NT2/D1 (cell line): ENCODE measurements at regions not wholly inside any gene's neighbourhood (a gene's known extent, or its start where the extent isn't known, plus 50 kb on each side); places are given as distances from the start of the nearest gene placed in this dataset.

Source experiments
- YY1 ChIP-seq: IDR thresholded peaks from 2 replicates; pipeline ENCODE4 v1.6.1; 2011; ENCODE audit not compliant: insufficient read length, insufficient read depth
- ZNF274 ChIP-seq: IDR thresholded peaks from 2 replicates; pipeline ENCODE4 v1.6.1; 2011; ENCODE audit warnings: mild to moderate bottlenecking, low read depth, low read length

DNA sequence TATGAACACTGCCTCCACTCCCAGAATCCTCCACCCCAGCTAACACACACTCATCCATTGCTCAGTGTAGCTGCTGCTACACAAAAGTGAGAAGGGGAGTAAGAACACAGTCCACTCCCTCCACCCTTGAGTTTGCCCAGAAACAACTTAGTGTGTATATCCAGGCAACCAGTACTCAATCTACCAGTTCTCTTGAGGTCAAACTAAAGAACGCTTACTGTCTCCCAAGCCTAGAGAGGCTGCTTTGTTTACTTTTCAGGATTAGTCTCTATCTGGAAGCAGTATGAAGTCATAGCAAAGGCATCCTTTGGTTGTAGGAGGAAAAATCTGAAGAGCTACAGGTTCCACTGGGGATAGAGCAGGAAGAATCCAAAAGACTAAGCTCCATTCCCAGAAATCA lies 296.3 kb downstream of the KCNN2 start:
- no peak for TF ChIP-seq ZNF274
- no peak for TF ChIP-seq YY1
